Sigmoid colon (tissue), 4 donors: ENCODE measurements at regions not wholly inside any gene's neighbourhood (a gene's known extent, or its start where the extent isn't known, plus 50 kb on each side); places are given as distances from the start of the nearest gene placed in this dataset.

Experiments
- CTCF ChIP-seq, 4 experiments: fragments of 450-650 bp in 3 of 4; fragments of 200-600 bp in 1 of 4; IDR thresholded peaks; one replicate each; pipeline ENCODE4 v1.5.1; 2016 to 2019; ENCODE audit warnings: antibody characterized with exemption in 4 of 4, mild to moderate bottlenecking in 3 of 4, moderate library complexity in 2 of 4
- POLR2AphosphoS5 ChIP-seq, 4 donors: sonication (generic); formaldehyde crosslinking; IDR thresholded peaks; one replicate each; pipeline ENCODE4 v1.6.1; 2017; ENCODE audit warnings: antibody characterized with exemption in 4 of 4

GRCh38 chr21:16215663-16216183, 485.9 kb downstream of the USP25 start:
- TF ChIP-seq CTCF (IDR thresholded peaks at IDR 0.05) (no peak), POLR2AphosphoS5 (IDR thresholded peaks at IDR 0.05) (no peak)
